ENCODE measurements at regions not wholly inside any gene's neighbourhood (a gene's known extent, or its start where the extent isn't known, plus 50 kb on each side); places are given as distances from the start of the nearest gene placed in this dataset.

DNA sequence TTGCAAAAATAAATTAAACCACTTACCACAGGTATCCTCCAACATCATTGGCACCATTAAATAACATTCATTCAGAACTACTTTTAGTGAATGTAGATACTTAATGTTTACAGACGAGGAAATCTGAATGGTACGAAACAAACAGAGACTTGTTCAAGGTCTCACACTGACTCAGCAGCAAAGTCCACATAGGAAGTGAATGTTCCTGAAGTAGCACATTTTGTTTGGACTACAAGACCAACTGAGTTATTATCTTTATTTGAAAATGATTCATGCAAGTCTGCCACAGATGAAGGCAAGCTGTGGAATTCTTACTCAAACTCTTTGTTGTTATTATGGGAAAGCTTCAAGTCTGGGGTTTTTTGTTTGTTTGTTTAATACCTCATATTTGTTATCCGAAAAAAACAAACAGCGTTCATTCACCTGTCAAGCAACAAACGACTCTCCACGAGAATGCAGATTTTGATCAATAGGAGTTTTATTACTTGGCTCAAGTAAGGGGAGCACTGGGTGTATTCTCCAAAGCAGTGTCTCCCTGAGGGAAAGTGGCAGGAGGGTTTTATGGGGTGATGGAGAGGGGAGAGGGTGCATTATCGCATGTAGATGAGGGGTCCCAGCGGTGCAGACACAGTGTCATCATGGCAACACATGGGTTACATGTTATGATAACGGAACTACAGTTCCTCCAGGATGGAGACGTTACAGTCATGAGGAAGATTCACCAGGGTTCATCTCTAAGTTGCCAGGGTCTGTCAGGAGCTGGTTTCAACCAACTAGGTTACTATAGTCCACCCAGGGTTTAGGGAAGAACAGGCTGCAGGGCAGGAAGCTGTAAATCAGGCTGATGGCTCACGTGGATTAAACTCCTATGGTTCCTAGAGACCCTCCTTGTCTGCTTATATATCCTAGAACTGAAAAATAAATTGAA lies 147.7 kb upstream of the AKR1E2 start:
- no peaks in the 10 kb centered on the region for H3K9me3 ChIP-seq (replicated peaks; ENCODE audit: control insufficient read depth, insufficient read depth, low read depth, low read length)
- no peaks in the 10 kb centered on the region for H4K20me1 ChIP-seq (replicated peaks; ENCODE audit: control insufficient read depth, insufficient read depth, low read length)
- no TSS peak for BruUV-seq (replicated peaks)
- no peak for DNase-seq (ENCODE audit: extremely low read depth in 1 of 4, low spot score in 3 of 4)
- FAIRE-seq: peak; percentile 57
- no peaks in the 10 kb centered on the region for H3K79me2 ChIP-seq (ENCODE audit: control insufficient read depth, insufficient read depth, low read length)
- CTCF ChIA-PET (ENCODE audit: low intra/inter-chr PET ratio): no interaction called here
- WGBS (ENCODE audit: insufficient coverage, low coverage, missing lambda C conversion rate): 3% methylated on average over 11 of the region's 11 CpGs
- in situ Hi-C loops (cut with MboI) (no loop called here), intact Hi-C loops (cut with micrococcal nuclease) (no loop called here)
- H3K9me1 ChIP-seq (ENCODE audit: control insufficient read depth, insufficient read depth, low read length): no peaks in the 10 kb centered on the region
- H3K36me3 ChIP-seq (ENCODE audit: control insufficient read depth, insufficient read depth, low read length): no peaks in the 10 kb centered on the region
- H3K27me3 ChIP-seq (ENCODE audit: control insufficient read depth in 2 of 2, insufficient read depth in 2 of 2, low read length in 2 of 2): peaks cover 0 to 4% of the 10 kb centered on the region in 2 experiments; a peak in 2 of 5 replicates
- no peak for TF ChIP-seq MAFF (IDR thresholded peaks at IDR 0.05; ENCODE audit: low read length)
- H3K4me2 ChIP-seq (ENCODE audit: insufficient read depth, low read length): no peak overlapping the region
- POLR2A ChIA-PET: no interaction called here
- no peak overlapping the region for H3K9ac ChIP-seq (ENCODE audit: insufficient read depth in 1 of 2, low read depth in 2 of 2, low read length in 2 of 2)
- H3K4me1 ChIP-seq (replicated peaks in 1 of 2; ENCODE audit: control insufficient read depth in 2 of 2, insufficient read depth in 2 of 2, low read length in 2 of 2): no peaks in the 10 kb centered on the region
- H2AFZ ChIP-seq (ENCODE audit: low read depth, low read length): no peak overlapping the region
- H3K27ac ChIP-seq (ENCODE audit: extremely low read depth, low read depth, low read length): no peak overlapping the region
- ATAC-seq: no peak
- H3K4me3 ChIP-seq: no peak overlapping the region

DNA sequence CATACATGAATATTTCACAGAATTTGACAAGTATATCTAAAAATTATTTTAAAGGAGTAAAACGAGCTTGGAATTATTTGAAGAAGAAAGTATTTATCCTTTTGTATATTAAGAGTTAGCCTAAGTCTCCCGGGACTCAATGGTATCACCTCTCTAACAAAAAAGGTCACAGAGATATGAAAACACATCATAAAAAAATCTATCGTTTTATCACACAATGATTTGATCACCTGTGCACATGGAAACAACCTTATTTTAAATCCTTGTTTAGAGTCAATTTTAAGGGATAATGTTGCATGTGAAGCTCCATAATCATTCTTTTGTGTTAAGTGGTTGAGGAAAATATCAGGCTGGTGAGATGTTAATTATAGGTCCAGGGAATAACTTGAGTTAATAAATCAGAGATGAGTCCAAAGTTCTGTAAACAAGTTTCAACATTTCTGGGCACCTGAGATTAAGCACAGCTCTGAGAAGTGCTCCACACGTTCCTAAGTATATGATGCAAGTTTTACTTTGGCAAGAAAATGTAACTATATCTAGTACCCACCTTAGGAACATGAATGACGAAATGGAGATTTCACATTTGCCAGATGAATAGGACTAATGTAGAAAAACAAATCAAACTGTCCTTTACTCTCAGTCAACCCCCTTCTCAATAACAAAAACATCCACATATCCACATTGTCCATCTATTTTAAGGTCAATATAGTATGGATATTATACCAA lies 148.5 kb upstream of the AKR1E2 start:
- Histone ChIP-seq H3K36me3 (ENCODE audit: control insufficient read depth, insufficient read depth, low read length) (no peaks in the 10 kb centered on the region), H3K9me3 (replicated peaks; ENCODE audit: control insufficient read depth, insufficient read depth, low read depth, low read length) (no peaks in the 10 kb centered on the region), H3K27ac (ENCODE audit: extremely low read depth, low read depth, low read length) (no peak overlapping the region), H2AFZ (ENCODE audit: low read depth, low read length) (no peak overlapping the region), H3K4me2 (ENCODE audit: insufficient read depth, low read length) (no peak overlapping the region), H3K9me1 (ENCODE audit: control insufficient read depth, insufficient read depth, low read length) (no peaks in the 10 kb centered on the region), H3K79me2 (ENCODE audit: control insufficient read depth, insufficient read depth, low read length) (no peaks in the 10 kb centered on the region), H3K4me3 (no peak overlapping the region), H3K27me3 (ENCODE audit: control insufficient read depth in 2 of 2, insufficient read depth in 2 of 2, low read length in 2 of 2) (peaks cover 0 to 4% of the 10 kb centered on the region in 2 experiments; a peak in 2 of 5 replicates), H3K4me1 (replicated peaks in 1 of 2; ENCODE audit: control insufficient read depth in 2 of 2, insufficient read depth in 2 of 2, low read length in 2 of 2) (no peaks in the 10 kb centered on the region), H4K20me1 (replicated peaks; ENCODE audit: control insufficient read depth, insufficient read depth, low read length) (no peaks in the 10 kb centered on the region), H3K9ac (ENCODE audit: insufficient read depth in 1 of 2, low read depth in 2 of 2, low read length in 2 of 2) (no peak overlapping the region)
- ATAC-seq (no peak), FAIRE-seq (no peak), DNase-seq (ENCODE audit: extremely low read depth in 1 of 4, low spot score in 3 of 4) (no peak)
- ChIA-PET CTCF (ENCODE audit: low intra/inter-chr PET ratio) (no interaction called here), POLR2A (no interaction called here)
- in situ Hi-C loops (cut with MboI): no loop called here
- BruUV-seq (replicated peaks): no TSS peak
- intact Hi-C loops (cut with micrococcal nuclease): no loop called here
- 0% methylated on average over 5 of the region's 5 CpGs for WGBS (ENCODE audit: insufficient coverage, low coverage, missing lambda C conversion rate)
- no peak for TF ChIP-seq LEF1 (IDR thresholded peaks at IDR 0.05)
- TF ChIP-seq, protein P1, sequence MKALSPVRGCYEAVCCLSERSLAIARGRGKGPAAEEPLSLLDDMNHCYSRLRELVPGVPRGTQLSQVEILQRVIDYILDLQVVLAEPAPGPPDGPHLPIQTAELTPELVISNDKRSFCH (CRISPR knock-in tag; IDR thresholded peaks at IDR 0.05): no peak
- TF ChIP-seq, protein P1 (tag; IDR thresholded peaks at IDR 0.05): no peak
- TF ChIP-seq ZNF274 (IDR thresholded peaks at IDR 0.05; ENCODE audit: borderline replicate concordance, low read depth, low read length): no peak
- TF ChIP-seq STAG1 (CRISPR knock-in tag; IDR thresholded peaks at IDR 0.05; ENCODE audit: borderline replicate concordance): no peak
- TF ChIP-seq RAD21 (CRISPR knock-in tag; conservative IDR thresholded peaks at IDR 0.05 in 1 of 2, IDR thresholded peaks at IDR 0.05 in 1 of 2): no peak
- no peak for TF ChIP-seq NFE2L1 (tag; IDR thresholded peaks at IDR 0.05; ENCODE audit: borderline replicate concordance, low read depth)
- no peak for TF ChIP-seq ESRRB (CRISPR knock-in tag; IDR thresholded peaks at IDR 0.05; ENCODE audit: borderline replicate concordance)
- TF ChIP-seq ILF3 (IDR thresholded peaks at IDR 0.05; ENCODE audit: borderline replicate concordance): no peak
- TF ChIP-seq, protein P2, sequence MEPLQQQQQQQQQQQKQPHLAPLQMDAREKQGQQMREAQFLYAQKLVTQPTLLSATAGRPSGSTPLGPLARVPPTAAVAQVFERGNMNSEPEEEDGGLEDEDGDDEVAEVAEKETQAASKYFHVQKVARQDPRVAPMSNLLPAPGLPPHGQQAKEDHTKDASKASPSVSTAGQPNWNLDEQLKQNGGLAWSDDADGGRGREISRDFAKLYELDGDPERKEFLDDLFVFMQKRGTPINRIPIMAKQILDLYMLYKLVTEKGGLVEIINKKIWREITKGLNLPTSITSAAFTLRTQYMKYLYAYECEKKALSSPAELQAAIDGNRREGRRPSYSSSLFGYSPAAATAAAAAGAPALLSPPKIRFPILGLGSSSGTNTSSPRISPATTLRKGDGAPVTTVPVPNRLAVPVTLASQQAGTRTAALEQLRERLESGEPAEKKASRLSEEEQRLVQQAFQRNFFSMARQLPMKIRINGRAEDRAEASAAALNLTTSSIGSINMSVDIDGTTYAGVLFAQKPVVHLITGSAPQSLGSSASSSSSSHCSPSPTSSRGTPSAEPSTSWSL (CRISPR knock-in tag; IDR thresholded peaks at IDR 0.05; ENCODE audit: borderline replicate concordance): no peak
- no peak for TF ChIP-seq IFI16 (CRISPR knock-in tag; IDR thresholded peaks at IDR 0.05)

Data from K562 (cell line).